ENCODE measurements at regions not wholly inside any gene's neighbourhood (a gene's known extent, or its start where the extent isn't known, plus 50 kb on each side); places are given as distances from the start of the nearest gene placed in this dataset.

- 43% methylated on average over 3 of the region's 3 CpGs for WGBS (ENCODE audit: insufficient coverage, low coverage, low lambda C conversion rate, missing lambda C conversion rate)
- ATAC-seq (no peak), DNase-seq (no peak)
- no peak overlapping the region for H3K4me3 ChIP-seq
- intact Hi-C loops (cut with DNase I) = no loop called here
- TF ChIP-seq CTCF (IDR thresholded peaks at IDR 0.05) = no peak
- TF ChIP-seq POLR2A (IDR thresholded peaks at IDR 0.05) = no peak
- no peaks in the 10 kb centered on the region for H3K4me1 ChIP-seq
- no peak overlapping the region for H3K27ac ChIP-seq
- H3K36me3 ChIP-seq = no peaks in the 10 kb centered on the region
- no peaks in the 10 kb centered on the region for H3K27me3 ChIP-seq
- no peaks in the 10 kb centered on the region for H3K9me3 ChIP-seq
Observed at GRCh38 chrX:148269513-148269912, 230.9 kb upstream of the AFF2 start.

- 42% methylated on average over 2 of the region's 2 CpGs for WGBS (ENCODE audit: insufficient coverage, low coverage, low lambda C conversion rate, missing lambda C conversion rate)
- Histone ChIP-seq H3K4me3 (no peak overlapping the region), H3K4me1 (no peaks in the 10 kb centered on the region), H3K27me3 (no peaks in the 10 kb centered on the region), H3K36me3 (no peaks in the 10 kb centered on the region), H3K27ac (no peak overlapping the region), H3K9me3 (no peaks in the 10 kb centered on the region)
- intact Hi-C loops (cut with DNase I) = no loop called here
- no peak for DNase-seq
- TF ChIP-seq CTCF (IDR thresholded peaks at IDR 0.05) = no peak
- no peak for TF ChIP-seq POLR2A (IDR thresholded peaks at IDR 0.05)
- ATAC-seq = no peak
Observed at GRCh38 chrX:148270499-148270898, 229.9 kb upstream of the AFF2 start.

GRCh38 chrX:148271263-148271662, 229.2 kb upstream of the AFF2 start:
- ATAC-seq (no peak), DNase-seq (no peak)
- H3K36me3 ChIP-seq = no peaks in the 10 kb centered on the region
- no peaks in the 10 kb centered on the region for H3K9me3 ChIP-seq
- WGBS (ENCODE audit: insufficient coverage, low coverage, low lambda C conversion rate, missing lambda C conversion rate) = 35% methylated on average over 2 of the region's 2 CpGs
- TF ChIP-seq CTCF (IDR thresholded peaks at IDR 0.05) = no peak
- TF ChIP-seq POLR2A (IDR thresholded peaks at IDR 0.05) = no peak
- no peaks in the 10 kb centered on the region for H3K4me1 ChIP-seq
- H3K4me3 ChIP-seq = no peak overlapping the region
- H3K27ac ChIP-seq = no peak overlapping the region
- no peaks in the 10 kb centered on the region for H3K27me3 ChIP-seq
- intact Hi-C loops (cut with DNase I) = no loop called here

- H3K9me3 ChIP-seq = no peaks in the 10 kb centered on the region
- no peak for TF ChIP-seq CTCF (IDR thresholded peaks at IDR 0.05)
- no peak for TF ChIP-seq POLR2A (IDR thresholded peaks at IDR 0.05)
Observed at GRCh38 chrX:148281920-148282319, 218.5 kb upstream of the AFF2 start.

GRCh38 chrX:148282504-148282903, 217.9 kb upstream of the AFF2 start:
- H3K4me3 ChIP-seq = no peak overlapping the region
- WGBS (ENCODE audit: insufficient coverage, low coverage, low lambda C conversion rate, missing lambda C conversion rate) = 0% methylated on average over 1 of the region's 1 CpG
- intact Hi-C loops (cut with DNase I) = no loop called here

More at GRCh38 chrX:148281920-148282319, 218.5 kb upstream of the AFF2 start:
- 8% methylated on average over 1 of the region's 1 CpG for WGBS (ENCODE audit: insufficient coverage, low coverage, low lambda C conversion rate, missing lambda C conversion rate)
- no peaks in the 10 kb centered on the region for H3K27me3 ChIP-seq
- H3K27ac ChIP-seq = no peak overlapping the region
- H3K4me3 ChIP-seq = no peak overlapping the region
- intact Hi-C loops (cut with DNase I) = no loop called here
- ATAC-seq (no peak), DNase-seq (no peak)
- no peaks in the 10 kb centered on the region for H3K36me3 ChIP-seq
- no peaks in the 10 kb centered on the region for H3K4me1 ChIP-seq

More at GRCh38 chrX:148282504-148282903, 217.9 kb upstream of the AFF2 start:
- TF ChIP-seq CTCF (IDR thresholded peaks at IDR 0.05) (no peak), POLR2A (IDR thresholded peaks at IDR 0.05) (no peak)
- no peaks in the 10 kb centered on the region for H3K27me3 ChIP-seq
- no peak overlapping the region for H3K27ac ChIP-seq
- DNase-seq = no peak
- no peak for ATAC-seq
- H3K4me1 ChIP-seq = no peaks in the 10 kb centered on the region
- no peaks in the 10 kb centered on the region for H3K36me3 ChIP-seq
- no peaks in the 10 kb centered on the region for H3K9me3 ChIP-seq
